ENCODE measurements at regions not wholly inside any gene's neighbourhood (a gene's known extent, or its start where the extent isn't known, plus 50 kb on each side); places are given as distances from the start of the nearest gene placed in this dataset.
"Not testable (repeated sequence)": the region's sequence is repeated elsewhere in the genome, so short reads cannot be mapped to it uniquely, and the experiment has no call there.

DNA sequence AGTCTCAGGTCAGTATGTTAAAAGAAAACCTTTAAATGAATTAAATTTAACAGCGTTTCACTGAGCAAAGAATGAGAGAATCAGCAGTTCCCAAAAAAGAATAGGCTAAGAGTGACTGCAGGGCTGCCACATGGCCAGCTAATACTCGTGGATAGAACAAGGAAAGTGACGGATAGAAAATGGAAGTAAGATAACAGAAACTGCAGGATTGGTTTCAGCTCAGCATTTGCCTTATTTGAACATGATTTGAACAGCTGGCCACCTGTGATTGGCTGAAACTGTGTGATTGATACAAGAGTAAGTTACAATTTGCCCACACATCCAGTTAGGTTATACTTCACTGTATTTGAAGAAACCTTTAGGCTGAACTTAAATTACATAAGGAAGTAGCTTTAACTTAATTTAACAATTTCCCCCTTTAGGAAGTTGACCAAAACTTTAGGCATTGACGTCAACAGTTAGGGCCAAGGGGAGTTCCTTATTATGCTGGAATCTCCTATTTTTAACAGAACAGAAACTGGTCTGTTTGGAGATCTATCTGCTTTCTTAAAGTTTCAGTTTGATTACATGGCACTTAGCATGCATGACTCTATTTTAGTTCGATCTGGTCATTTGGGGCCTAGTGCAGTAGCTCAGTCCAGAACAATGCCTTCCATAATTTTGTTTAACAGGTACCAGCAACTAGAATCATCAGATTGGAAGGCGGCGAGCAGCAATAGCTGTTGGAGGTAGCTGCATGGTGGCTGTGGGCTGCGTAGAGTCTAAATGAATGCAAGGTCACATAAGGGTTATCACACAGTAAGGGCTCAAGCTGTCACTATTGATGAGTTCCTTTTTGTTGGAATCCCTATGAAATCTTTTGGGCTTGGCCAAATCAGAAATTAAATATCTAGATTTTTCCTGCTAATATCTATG is 143.4 kb downstream of the TRIM43 start:
- no peak for DNase-seq (ENCODE audit: low read depth, low spot score)
- no peak overlapping the region for H3K4me3 ChIP-seq (ENCODE audit: low read depth, low read length)
- in situ Hi-C loops (cut with HindIII; ENCODE audit: low sequenced_read_pairs): no loop called here

DNA sequence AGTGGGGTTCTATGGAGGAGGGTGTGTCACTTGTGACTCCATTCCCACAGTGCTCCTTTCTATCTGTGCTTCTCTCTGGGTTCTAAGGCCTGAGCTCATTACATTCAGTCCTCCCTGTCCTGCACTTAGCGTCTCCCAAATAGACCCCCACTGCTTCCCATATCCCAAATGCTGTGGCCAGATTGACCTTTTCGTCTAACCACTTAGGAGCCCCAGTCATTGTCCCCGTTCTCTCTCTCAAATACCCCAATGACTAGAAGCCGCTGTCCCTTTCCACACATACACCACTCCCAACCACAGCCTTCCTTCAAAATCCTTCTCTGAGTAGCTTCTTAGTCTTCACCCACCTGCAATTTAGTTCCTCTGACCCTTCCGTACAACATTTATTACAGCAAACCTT is 146.5 kb downstream of the TRIM43 start:
- no peak for DNase-seq (ENCODE audit: low read depth, low spot score)
- in situ Hi-C loops (cut with HindIII; ENCODE audit: low sequenced_read_pairs): no loop called here
- no peak overlapping the region for H3K4me3 ChIP-seq (ENCODE audit: low read depth, low read length)
- TF ChIP-seq, protein P1, sequence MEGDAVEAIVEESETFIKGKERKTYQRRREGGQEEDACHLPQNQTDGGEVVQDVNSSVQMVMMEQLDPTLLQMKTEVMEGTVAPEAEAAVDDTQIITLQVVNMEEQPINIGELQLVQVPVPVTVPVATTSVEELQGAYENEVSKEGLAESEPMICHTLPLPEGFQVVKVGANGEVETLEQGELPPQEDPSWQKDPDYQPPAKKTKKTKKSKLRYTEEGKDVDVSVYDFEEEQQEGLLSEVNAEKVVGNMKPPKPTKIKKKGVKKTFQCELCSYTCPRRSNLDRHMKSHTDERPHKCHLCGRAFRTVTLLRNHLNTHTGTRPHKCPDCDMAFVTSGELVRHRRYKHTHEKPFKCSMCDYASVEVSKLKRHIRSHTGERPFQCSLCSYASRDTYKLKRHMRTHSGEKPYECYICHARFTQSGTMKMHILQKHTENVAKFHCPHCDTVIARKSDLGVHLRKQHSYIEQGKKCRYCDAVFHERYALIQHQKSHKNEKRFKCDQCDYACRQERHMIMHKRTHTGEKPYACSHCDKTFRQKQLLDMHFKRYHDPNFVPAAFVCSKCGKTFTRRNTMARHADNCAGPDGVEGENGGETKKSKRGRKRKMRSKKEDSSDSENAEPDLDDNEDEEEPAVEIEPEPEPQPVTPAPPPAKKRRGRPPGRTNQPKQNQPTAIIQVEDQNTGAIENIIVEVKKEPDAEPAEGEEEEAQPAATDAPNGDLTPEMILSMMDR (IDR thresholded peaks at IDR 0.05; ENCODE audit: low read depth, low read length): no peak

More for the DNA sequence above, 143.4 kb downstream of the TRIM43 start:
- TF ChIP-seq, protein P1 (IDR thresholded peaks at IDR 0.05; ENCODE audit: low read depth, low read length): no peak

DNA sequence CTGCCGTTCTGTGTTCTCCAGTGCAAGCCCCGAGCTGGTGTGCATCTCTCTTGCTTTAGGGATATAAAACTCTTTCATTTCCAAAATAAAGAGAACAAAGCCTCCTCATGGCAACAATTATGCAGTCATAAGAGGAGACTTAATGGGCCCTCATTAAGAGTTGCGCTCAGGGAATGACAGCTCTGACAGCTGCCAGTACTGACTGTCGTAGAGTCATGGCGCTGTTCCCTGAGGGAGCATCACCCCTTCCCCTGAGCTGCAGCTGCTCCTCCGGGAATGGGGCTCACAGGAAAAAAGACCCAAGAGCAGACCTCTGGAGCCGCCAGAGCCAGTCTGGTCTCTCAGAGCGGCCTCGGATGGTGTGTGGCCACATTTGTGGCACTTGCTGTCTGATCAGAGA is 160.3 kb downstream of the TRIM43 start:
- H3K4me3 ChIP-seq (ENCODE audit: low read depth, low read length); DNase-seq (ENCODE audit: low read depth, low spot score); in situ Hi-C loops (cut with HindIII; ENCODE audit: low sequenced_read_pairs): not testable (repeated sequence)

DNA sequence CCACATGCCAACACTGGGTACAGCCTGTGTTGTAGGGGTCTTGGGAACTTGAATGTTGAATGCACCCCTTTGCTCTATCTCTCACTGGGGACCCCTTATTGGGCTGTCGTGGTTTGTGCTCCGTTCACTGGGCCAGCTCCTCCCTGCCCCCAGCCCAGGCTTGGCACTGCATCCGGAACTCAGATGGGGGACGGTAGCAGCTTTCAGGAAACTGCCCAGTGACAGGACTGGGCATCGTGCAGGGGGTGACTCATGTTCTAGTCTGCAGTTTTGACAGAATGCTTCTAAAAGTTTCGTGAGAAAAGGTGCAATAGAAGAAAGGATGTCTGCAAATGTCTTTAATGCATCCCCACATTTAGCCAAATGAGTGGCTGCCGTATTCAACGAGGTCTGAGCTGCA is 162.0 kb downstream of the TRIM43 start:
- H3K4me3 ChIP-seq (ENCODE audit: low read depth, low read length); in situ Hi-C loops (cut with HindIII; ENCODE audit: low sequenced_read_pairs); DNase-seq (ENCODE audit: low read depth, low spot score): not testable (repeated sequence)

DNA sequence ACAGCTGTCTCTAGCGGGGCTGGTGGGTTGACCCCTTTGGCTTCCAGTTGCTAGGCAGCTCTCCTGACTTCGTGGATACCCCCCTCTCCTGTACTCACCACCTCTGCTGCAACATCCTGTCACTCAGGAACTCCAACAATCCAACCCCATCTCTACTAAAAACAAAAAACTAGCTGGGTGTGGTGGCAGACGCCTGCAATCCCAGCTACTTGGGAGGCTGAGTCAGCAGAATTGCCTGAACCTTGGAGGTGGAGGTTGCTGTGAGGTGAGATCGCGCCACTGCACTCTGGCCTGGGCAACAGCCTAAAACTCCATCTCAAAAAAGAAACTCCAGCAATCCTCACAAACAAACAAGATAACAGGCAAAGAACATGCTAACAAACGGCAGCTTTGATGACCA is 162.4 kb downstream of the TRIM43 start:
- in situ Hi-C loops (cut with HindIII; ENCODE audit: low sequenced_read_pairs); H3K4me3 ChIP-seq (ENCODE audit: low read depth, low read length); DNase-seq (ENCODE audit: low read depth, low spot score): not testable (repeated sequence)

DNA sequence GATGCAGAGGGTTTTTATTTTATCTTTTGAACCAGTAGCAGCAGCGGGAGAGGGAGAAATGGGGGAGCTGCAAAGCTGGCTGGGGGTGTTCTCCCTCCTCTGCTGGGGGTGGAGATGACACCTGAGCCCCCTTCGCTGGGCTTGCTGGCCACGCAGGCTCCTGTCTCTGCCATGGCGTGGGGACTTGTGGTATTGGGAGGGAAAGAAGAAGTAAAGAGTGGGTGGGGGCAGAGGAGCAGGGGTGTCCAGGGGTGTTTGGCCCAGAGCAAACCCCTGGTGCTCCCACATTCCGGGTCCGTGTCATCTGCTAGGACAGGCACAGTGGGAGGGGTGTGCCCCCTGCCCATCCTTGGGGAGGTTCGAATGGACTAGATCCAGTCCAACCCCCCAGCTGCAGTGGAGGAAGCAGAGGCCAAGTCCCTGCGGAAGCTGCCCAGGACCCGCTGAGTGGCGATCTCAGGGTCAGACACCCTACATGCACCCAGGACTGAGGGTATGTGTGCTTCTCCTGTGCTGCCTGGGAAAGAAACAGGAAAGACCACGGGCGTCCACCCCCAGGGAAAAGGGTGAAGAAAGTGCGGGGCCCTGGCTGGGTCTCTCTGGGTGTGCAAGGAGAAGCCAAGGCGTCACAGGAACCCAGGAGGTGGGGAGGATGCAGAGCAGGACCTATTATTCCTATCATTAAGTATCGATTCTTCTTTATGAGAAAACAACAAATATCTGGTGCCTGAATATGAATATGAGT is 163.2 kb downstream of the TRIM43 start:
- H3K4me3 ChIP-seq (ENCODE audit: low read depth, low read length); DNase-seq (ENCODE audit: low read depth, low spot score); in situ Hi-C loops (cut with HindIII; ENCODE audit: low sequenced_read_pairs): not testable (repeated sequence)

DNA sequence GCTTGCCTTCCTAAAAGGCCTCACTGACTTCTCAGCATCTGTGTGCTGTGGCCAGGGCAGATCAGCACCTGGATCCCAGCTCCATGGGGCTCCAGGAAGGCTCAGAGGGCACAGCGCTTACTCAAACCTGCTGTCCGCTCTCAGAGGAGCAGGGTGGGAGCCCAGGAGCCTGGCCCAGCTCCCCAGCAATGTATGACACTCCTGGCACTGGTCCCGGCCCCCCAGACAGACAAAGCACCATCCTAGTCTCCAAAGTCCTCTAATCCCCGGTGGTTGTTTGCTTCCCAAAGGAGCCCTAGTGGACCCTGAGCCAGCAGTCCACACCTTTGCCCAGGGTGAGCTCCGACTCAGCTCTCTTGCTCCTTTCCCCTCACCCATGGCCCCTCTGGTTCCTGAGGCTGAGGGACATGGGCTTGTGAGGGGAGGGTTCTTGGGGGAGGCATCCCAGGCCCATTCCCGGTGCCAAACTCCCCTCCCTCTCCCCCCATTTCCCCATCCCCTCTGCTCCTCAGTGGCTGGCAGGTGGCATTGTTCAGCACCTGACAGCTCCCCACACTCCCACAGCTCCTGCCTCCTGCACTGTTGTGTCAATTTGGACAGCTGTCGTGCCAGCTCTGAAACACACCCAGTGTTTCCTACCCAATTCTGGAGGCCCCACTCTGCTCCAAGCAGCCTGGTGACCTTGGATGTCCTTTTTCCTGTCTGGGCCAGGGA is 164.3 kb downstream of the TRIM43 start:
- in situ Hi-C loops (cut with HindIII; ENCODE audit: low sequenced_read_pairs); H3K4me3 ChIP-seq (ENCODE audit: low read depth, low read length); DNase-seq (ENCODE audit: low read depth, low spot score): not testable (repeated sequence)

DNA sequence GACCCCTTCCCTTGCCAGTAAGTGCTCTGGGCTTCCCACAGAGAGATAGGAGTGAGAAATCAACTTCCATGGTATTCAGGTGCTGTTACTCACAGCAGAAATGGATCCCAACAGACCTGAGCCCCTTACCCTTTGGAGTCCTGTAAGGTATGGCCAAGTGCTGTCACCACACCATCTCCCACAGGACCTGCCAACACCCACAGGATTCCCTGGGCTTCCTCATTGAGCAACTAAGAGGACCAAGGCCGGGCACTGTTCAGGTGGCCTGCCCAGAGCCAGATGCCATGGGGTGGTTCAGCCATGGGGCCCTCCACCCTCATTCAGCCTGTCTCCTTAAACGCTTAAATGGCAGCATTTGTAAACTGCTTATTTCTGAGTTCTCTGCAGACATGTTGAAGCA is 166.2 kb downstream of the TRIM43 start:
- TF ChIP-seq, protein P1 (IDR thresholded peaks at IDR 0.05; ENCODE audit: low read depth, low read length): no peak

More for the DNA sequence above, 166.2 kb downstream of the TRIM43 start:
- no peak for DNase-seq (ENCODE audit: low read depth, low spot score)
- in situ Hi-C loops (cut with HindIII; ENCODE audit: low sequenced_read_pairs): no loop called here
- no peak overlapping the region for H3K4me3 ChIP-seq (ENCODE audit: low read depth, low read length)
